ENCODE measurements at regions not wholly inside any gene's neighbourhood (a gene's known extent, or its start where the extent isn't known, plus 50 kb on each side); places are given as distances from the start of the nearest gene placed in this dataset.
"Not testable (repeated sequence)": the region's sequence is repeated elsewhere in the genome, so short reads cannot be mapped to it uniquely, and the experiment has no call there.

DNA sequence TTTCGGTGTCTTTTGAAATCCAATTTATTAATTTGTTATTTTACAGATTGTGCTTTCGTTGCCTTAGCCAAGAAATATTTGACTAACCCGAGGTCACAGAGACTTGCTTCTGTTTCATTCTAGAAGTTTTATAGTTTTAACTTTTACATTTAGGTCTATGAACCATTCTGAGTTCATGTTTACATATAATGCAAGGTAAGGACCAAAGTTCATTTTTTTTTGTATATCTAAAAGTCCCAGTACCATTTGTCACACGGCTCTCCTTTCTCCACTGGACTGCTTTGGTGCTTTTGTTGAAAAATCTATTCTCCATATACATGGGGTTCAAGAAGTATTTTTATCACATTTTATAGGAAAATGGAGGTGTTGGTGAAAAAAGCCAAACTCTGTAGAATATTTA is 411.4 kb upstream of the SPATA31A3 start:
- TF ChIP-seq, protein P1, sequence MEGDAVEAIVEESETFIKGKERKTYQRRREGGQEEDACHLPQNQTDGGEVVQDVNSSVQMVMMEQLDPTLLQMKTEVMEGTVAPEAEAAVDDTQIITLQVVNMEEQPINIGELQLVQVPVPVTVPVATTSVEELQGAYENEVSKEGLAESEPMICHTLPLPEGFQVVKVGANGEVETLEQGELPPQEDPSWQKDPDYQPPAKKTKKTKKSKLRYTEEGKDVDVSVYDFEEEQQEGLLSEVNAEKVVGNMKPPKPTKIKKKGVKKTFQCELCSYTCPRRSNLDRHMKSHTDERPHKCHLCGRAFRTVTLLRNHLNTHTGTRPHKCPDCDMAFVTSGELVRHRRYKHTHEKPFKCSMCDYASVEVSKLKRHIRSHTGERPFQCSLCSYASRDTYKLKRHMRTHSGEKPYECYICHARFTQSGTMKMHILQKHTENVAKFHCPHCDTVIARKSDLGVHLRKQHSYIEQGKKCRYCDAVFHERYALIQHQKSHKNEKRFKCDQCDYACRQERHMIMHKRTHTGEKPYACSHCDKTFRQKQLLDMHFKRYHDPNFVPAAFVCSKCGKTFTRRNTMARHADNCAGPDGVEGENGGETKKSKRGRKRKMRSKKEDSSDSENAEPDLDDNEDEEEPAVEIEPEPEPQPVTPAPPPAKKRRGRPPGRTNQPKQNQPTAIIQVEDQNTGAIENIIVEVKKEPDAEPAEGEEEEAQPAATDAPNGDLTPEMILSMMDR (IDR thresholded peaks at IDR 0.05; ENCODE audit: insufficient read depth, low read length) = not testable (repeated sequence)
- TF ChIP-seq POLR2AphosphoS5 (IDR thresholded peaks at IDR 0.05; ENCODE audit: low read depth); GABPA (IDR thresholded peaks at IDR 0.05; ENCODE audit: low read depth); SPI1 (IDR thresholded peaks at IDR 0.05; ENCODE audit: borderline replicate concordance, low read depth): not testable (repeated sequence)
- TF ChIP-seq, protein P2, sequence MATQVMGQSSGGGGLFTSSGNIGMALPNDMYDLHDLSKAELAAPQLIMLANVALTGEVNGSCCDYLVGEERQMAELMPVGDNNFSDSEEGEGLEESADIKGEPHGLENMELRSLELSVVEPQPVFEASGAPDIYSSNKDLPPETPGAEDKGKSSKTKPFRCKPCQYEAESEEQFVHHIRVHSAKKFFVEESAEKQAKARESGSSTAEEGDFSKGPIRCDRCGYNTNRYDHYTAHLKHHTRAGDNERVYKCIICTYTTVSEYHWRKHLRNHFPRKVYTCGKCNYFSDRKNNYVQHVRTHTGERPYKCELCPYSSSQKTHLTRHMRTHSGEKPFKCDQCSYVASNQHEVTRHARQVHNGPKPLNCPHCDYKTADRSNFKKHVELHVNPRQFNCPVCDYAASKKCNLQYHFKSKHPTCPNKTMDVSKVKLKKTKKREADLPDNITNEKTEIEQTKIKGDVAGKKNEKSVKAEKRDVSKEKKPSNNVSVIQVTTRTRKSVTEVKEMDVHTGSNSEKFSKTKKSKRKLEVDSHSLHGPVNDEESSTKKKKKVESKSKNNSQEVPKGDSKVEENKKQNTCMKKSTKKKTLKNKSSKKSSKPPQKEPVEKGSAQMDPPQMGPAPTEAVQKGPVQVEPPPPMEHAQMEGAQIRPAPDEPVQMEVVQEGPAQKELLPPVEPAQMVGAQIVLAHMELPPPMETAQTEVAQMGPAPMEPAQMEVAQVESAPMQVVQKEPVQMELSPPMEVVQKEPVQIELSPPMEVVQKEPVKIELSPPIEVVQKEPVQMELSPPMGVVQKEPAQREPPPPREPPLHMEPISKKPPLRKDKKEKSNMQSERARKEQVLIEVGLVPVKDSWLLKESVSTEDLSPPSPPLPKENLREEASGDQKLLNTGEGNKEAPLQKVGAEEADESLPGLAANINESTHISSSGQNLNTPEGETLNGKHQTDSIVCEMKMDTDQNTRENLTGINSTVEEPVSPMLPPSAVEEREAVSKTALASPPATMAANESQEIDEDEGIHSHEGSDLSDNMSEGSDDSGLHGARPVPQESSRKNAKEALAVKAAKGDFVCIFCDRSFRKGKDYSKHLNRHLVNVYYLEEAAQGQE (IDR thresholded peaks at IDR 0.05; ENCODE audit: insufficient replicate concordance, low read depth) = not testable (repeated sequence)

Data from HL-60 (cell line).